GM12872 (cell line): ENCODE measurements at regions not wholly inside any gene's neighbourhood (a gene's known extent, or its start where the extent isn't known, plus 50 kb on each side); places are given as distances from the start of the nearest gene placed in this dataset.

Experiments used
- TF ChIP-seq, protein P1 (sequence below): IDR thresholded peaks from 3 replicates; pipeline ENCODE4 v1.5.1; 2011; ENCODE audit warnings: low read depth, mild to moderate bottlenecking, low read length, moderate library complexity; ENCODE audit not compliant: insufficient read depth

DNA sequence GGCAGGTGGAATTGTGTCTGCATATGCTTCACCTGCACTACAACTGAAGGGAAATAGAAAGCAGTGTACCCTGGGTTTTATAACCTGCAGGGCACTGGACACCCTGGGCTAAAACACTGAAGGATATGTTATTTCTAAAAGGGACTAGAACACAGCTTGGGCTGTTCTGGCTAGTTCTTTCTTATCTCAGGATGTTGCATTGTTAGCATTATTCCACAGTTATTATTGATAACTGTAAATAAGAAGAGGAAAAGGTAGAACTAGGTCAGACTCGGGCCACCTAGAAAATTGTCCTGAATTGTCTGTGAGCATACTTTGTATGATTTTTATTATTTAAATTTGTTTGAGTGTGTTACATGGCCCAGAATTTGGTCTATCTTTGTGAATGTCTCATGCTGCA, 493.9 kb upstream of the CDH9 start:
- TF ChIP-seq, protein P1, sequence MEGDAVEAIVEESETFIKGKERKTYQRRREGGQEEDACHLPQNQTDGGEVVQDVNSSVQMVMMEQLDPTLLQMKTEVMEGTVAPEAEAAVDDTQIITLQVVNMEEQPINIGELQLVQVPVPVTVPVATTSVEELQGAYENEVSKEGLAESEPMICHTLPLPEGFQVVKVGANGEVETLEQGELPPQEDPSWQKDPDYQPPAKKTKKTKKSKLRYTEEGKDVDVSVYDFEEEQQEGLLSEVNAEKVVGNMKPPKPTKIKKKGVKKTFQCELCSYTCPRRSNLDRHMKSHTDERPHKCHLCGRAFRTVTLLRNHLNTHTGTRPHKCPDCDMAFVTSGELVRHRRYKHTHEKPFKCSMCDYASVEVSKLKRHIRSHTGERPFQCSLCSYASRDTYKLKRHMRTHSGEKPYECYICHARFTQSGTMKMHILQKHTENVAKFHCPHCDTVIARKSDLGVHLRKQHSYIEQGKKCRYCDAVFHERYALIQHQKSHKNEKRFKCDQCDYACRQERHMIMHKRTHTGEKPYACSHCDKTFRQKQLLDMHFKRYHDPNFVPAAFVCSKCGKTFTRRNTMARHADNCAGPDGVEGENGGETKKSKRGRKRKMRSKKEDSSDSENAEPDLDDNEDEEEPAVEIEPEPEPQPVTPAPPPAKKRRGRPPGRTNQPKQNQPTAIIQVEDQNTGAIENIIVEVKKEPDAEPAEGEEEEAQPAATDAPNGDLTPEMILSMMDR: no peak

- TF ChIP-seq, protein P1: no peak
Observed at GRCh38 chr5:27524515-27524914, 486.1 kb upstream of the CDH9 start.

GRCh38 chr5:27523629-27524028, 485.2 kb upstream of the CDH9 start:
- TF ChIP-seq, protein P1: no peak

DNA sequence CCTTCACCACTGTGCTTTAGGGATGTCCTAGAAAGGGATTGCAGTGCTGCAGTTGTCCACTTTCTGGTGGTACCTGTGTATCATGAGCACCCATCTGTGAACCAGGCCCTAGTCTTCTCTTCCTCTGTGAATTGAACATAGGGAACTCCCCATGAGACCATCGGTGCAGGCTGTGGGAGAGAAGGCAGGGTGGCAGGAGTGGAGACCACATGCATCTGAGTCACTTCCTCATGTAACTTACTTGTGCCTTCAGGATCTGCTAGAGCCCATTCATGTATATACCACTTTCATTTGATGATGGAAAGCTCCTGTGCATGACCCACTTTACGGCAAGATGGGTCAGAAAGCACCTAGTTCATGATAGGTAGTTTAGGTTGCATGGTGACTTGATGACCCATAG, 478.1 kb upstream of the CDH9 start:
- TF ChIP-seq, protein P1: no peak

GRCh38 chr5:27511061-27511460, 472.7 kb upstream of the CDH9 start:
- TF ChIP-seq, protein P1: no peak

- TF ChIP-seq, protein P1: no peak
Observed at GRCh38 chr5:27503813-27504212, 465.4 kb upstream of the CDH9 start.

DNA sequence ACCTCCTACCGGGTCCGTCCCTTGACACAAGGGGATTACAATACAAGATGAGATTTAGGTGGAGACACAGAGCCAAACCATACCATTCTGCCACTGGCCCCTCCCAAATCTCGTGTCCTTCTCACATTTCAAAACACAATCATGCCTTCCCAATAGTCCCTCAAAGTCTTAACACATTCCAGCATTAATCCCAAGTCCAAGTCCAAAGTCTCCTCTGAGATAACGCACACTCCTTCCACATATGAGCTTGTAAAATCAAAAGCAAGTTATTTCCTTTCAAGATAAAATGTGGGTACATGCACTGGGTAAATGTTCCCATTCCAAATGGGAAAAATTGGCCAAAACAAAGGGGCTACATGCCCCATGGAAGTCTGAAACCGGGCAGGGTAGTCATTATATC, 463.9 kb upstream of the CDH9 start:
- TF ChIP-seq, protein P1: no peak

GRCh38 chr5:27497491-27497890, 459.1 kb upstream of the CDH9 start:
- TF ChIP-seq, protein P1: no peak
